HFFc6 (cell line): ENCODE measurements at regions not wholly inside any gene's neighbourhood (a gene's known extent, or its start where the extent isn't known, plus 50 kb on each side); places are given as distances from the start of the nearest gene placed in this dataset.
"Not testable (repeated sequence)": the region's sequence is repeated elsewhere in the genome, so short reads cannot be mapped to it uniquely, and the experiment has no call there.

ENCODE experiments used
- DNase-seq: peaks from one replicate; pipeline ENCODE4 v3.0.0-alpha.2; 2018
- H3K27ac Mint-ChIP-seq: 2 replicates; pipeline ENCODE4 v1.8.0; 2020; ENCODE audit warnings: mild to moderate bottlenecking, mixed read lengths
- H3K27me3 Mint-ChIP-seq: 2 replicates; pipeline ENCODE4 v1.8.0; 2021; ENCODE audit warnings: mild to moderate bottlenecking, moderate library complexity, mixed read lengths; ENCODE audit not compliant: insufficient read depth
- H3K36me3 Mint-ChIP-seq: 2 replicates; pipeline ENCODE4 v1.8.0; 2021; ENCODE audit warnings: low read depth, mixed read lengths
- H3K4me1 Mint-ChIP-seq: 2 replicates; pipeline ENCODE4 v1.8.0; 2020; ENCODE audit warnings: low read depth, mixed read lengths
- H3K4me3 Mint-ChIP-seq: 2 replicates; pipeline ENCODE4 v1.8.0; 2020; ENCODE audit warnings: mild to moderate bottlenecking, moderate library complexity, mixed read lengths
- H3K9me3 Mint-ChIP-seq: 2 replicates; pipeline ENCODE4 v1.8.0; 2020; ENCODE audit warnings: mild to moderate bottlenecking, mixed read lengths
- TF ChIP-seq, protein P1 (sequence below): fragments of 200-600 bp; sonication (generic); IDR thresholded peaks from 2 replicates; pipeline ENCODE4 v1.5.0; 2021; ENCODE audit warnings: antibody characterized with exemption, mild to moderate bottlenecking

DNA sequence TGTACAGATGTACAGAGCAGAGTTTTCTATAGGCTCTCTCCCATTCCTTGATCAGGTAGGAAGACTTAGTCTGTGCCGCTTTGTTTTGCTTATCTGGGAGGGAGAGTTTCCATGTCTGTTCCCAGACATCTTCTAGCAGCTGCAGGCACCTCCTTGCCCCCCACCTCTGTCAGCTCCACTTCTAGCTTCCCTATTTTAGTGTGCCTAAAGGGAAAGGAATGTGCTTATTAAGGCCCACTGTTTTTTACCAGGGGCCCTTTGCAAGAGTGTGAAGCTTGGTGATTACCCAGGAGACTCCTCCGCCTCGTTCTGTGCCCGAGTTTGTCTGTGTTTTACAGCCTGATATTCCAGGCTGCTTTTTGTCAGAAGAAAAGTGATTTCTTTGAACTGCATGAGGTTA lies 1984.4 kb downstream of the OLFM4 start:
- no peaks in the 10 kb centered on the region for H3K4me1 Mint-ChIP-seq
- no peak overlapping the region for H3K27ac Mint-ChIP-seq
- no peak overlapping the region for H3K4me3 Mint-ChIP-seq
- DNase-seq = no peak
- H3K36me3 Mint-ChIP-seq = no peaks in the 10 kb centered on the region
- peaks cover 57% of the 10 kb centered on the region for H3K9me3 Mint-ChIP-seq
- TF ChIP-seq, protein P1, sequence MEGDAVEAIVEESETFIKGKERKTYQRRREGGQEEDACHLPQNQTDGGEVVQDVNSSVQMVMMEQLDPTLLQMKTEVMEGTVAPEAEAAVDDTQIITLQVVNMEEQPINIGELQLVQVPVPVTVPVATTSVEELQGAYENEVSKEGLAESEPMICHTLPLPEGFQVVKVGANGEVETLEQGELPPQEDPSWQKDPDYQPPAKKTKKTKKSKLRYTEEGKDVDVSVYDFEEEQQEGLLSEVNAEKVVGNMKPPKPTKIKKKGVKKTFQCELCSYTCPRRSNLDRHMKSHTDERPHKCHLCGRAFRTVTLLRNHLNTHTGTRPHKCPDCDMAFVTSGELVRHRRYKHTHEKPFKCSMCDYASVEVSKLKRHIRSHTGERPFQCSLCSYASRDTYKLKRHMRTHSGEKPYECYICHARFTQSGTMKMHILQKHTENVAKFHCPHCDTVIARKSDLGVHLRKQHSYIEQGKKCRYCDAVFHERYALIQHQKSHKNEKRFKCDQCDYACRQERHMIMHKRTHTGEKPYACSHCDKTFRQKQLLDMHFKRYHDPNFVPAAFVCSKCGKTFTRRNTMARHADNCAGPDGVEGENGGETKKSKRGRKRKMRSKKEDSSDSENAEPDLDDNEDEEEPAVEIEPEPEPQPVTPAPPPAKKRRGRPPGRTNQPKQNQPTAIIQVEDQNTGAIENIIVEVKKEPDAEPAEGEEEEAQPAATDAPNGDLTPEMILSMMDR = no peak
- H3K27me3 Mint-ChIP-seq = no peaks in the 10 kb centered on the region

DNA sequence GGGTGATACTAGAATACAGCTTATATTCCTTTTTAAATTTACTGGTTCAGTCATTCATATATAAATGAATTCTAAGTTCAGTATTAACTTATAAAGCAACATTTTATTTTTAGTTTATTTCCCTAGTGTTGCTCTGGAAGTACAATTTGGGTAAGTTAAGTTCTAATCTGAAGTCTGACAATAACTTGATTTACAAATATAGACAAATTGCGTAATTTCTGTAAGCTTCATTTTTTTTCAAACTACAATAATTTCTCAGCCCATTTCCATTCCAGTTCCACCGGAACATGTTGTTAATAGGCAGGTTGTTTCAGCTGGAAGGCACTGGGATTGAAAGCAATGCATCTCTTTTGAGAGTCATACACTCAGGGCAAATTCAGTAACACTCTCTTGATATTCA lies 2000.7 kb downstream of the OLFM4 start:
- H3K27me3 Mint-ChIP-seq = no peaks in the 10 kb centered on the region
- no peak overlapping the region for H3K4me3 Mint-ChIP-seq
- TF ChIP-seq, protein P1 = no peak
- H3K4me1 Mint-ChIP-seq = no peaks in the 10 kb centered on the region
- no peak for DNase-seq
- no peak overlapping the region for H3K27ac Mint-ChIP-seq
- H3K9me3 Mint-ChIP-seq = peaks cover 27% of the 10 kb centered on the region
- no peaks in the 10 kb centered on the region for H3K36me3 Mint-ChIP-seq

DNA sequence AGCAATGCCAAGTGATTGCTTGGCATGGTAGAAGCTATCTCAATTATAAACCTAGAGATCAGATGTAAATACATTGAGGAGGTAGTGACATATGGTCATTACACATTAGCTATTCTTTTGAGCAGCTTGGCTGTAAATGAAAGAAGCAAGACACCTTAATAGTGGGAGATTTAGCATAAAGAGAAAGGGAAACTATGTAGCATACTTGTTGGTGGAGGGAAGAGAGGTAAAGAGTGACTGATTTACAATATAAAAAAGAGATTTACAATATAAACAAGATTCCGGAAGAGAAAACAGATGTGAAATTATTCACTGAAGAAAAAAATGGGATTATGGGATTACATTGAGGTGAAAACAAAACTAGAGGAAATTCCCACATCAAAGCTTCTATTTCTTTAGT lies 2009.6 kb downstream of the OLFM4 start:
- H3K36me3 Mint-ChIP-seq = no peaks in the 10 kb centered on the region
- peaks cover 33% of the 10 kb centered on the region for H3K9me3 Mint-ChIP-seq
- no peak for DNase-seq
- no peaks in the 10 kb centered on the region for H3K27me3 Mint-ChIP-seq
- H3K27ac Mint-ChIP-seq = no peak overlapping the region
- TF ChIP-seq, protein P1 = no peak
- H3K4me3 Mint-ChIP-seq = no peak overlapping the region
- H3K4me1 Mint-ChIP-seq = no peaks in the 10 kb centered on the region

DNA sequence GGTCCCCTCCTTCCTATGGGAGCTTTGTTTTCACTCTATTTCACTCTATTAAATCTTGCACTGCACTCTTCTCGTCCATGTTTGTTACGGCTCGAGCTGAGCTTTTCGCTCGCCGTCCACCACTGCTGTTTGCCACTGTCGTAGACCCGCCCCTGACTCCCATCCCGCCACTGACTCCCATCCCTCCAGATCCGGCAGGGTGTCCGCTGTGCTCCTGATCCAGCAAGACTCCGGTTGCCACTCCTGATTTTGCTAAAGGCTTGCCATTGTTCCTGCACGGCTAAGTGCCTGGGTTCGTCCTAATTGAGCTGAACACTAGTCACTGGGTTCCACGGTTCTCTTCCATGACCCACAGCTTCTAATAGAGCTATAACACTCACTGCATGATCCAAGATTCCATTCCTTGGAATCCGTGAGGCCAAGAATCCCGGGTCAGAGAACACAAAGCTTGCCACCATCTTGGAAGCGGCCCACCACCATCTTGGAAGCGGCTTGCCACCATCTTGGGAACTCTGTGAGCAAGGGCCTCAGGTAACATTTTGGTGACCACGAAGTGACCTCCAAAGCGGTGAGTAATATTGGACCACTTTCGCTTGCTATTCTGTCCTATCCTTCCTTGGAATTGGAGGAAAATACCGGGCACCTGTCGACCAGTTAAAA lies 2025.4 kb downstream of the OLFM4 start:
- peaks cover 60% of the 10 kb centered on the region for H3K9me3 Mint-ChIP-seq
- H3K4me1 Mint-ChIP-seq, H3K27me3 Mint-ChIP-seq, H3K36me3 Mint-ChIP-seq, H3K4me3 Mint-ChIP-seq, DNase-seq, H3K27ac Mint-ChIP-seq: not testable (repeated sequence)

DNA sequence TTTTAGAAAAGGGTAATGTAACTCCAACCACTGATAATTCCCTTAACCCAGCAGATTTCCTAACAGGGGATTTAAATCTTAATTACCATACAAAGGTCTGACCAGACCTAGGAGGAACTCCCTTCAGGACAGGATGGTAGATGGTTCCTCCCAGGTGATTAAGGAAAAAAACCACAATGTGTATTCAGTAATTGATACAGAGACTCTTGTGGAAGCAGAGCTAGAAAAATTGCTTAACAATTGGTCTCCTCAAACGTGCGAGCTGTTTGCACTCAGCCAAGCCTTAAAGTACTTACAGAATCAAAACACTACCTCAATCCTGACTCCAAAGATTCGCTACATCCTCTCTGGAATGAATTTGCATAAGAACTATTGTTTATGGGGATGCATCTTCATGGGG lies 2027.1 kb downstream of the OLFM4 start:
- not testable (repeated sequence) for H3K36me3 Mint-ChIP-seq, H3K27me3 Mint-ChIP-seq, H3K4me3 Mint-ChIP-seq, H3K27ac Mint-ChIP-seq, DNase-seq, H3K4me1 Mint-ChIP-seq
- peaks cover 51% of the 10 kb centered on the region for H3K9me3 Mint-ChIP-seq

DNA sequence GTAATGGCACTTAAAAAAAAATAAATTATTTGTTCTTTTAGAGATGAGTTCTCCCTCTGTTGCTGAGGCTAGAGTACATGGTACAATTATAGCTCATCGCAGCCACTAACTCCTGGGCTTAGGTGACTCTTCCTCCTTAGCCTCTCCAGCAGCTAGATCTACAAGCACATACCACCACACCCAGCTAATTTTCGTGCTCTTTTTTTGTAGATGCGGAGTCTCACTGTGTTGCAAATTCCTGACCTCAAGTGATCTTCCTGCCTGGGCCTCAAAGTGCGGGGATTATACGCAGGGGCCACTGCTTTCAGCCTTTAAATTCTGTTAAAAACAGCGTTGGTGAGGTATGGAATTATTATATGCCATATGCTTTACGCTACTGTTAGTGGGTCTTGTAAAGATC lies 2034.0 kb downstream of the OLFM4 start:
- TF ChIP-seq, protein P1 = no peak
- Mint-ChIP-seq H3K9me3 (peaks cover 31% of the 10 kb centered on the region), H3K4me3 (no peak overlapping the region), H3K27me3 (no peaks in the 10 kb centered on the region), H3K27ac (no peak overlapping the region), H3K36me3 (no peaks in the 10 kb centered on the region), H3K4me1 (no peaks in the 10 kb centered on the region)
- DNase-seq = no peak

DNA sequence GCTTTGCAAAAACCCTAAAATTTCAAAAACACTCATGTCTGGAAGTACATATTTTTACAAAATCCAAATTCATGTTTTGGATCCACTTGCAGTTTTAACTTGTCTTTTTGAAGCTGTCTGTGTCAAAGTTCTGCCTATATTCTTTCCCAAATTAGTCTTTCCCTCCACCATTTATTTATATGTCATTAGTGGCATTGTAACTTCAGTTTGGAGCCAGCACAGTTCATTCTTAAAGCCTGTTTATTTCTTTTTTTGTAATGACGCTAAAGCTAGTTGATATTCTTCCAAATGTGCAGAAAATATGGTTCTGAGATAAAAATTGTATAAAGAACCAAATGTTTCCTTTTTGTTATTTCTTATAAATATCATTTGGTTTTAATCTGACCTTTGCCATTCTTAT lies 2039.3 kb downstream of the OLFM4 start:
- Mint-ChIP-seq H3K4me1 (no peaks in the 10 kb centered on the region), H3K4me3 (no peak overlapping the region), H3K27ac (no peak overlapping the region), H3K27me3 (no peaks in the 10 kb centered on the region), H3K9me3 (peaks cover 8% of the 10 kb centered on the region), H3K36me3 (no peaks in the 10 kb centered on the region)
- TF ChIP-seq, protein P1 = no peak
- no peak for DNase-seq
